SK-N-SH (cell line): ENCODE measurements at regions not wholly inside any gene's neighbourhood (a gene's known extent, or its start where the extent isn't known, plus 50 kb on each side); places are given as distances from the start of the nearest gene placed in this dataset.

ENCODE experiments used
- CTCF ChIP-seq: fragments of 200-600 bp; sonication (generic); IDR thresholded peaks from 2 replicates; pipeline ENCODE4 v1.6.1; 2017; ENCODE audit warnings: antibody characterized with exemption, mild to moderate bottlenecking, moderate library complexity
- TEAD4 ChIP-seq: IDR thresholded peaks from 2 replicates; pipeline ENCODE4 v1.4.0; 2012; ENCODE audit warnings: mild to moderate bottlenecking, borderline replicate concordance; ENCODE audit not compliant: insufficient read depth
- YY1 ChIP-seq: IDR thresholded peaks from 2 replicates; pipeline ENCODE4 v1.4.0; 2012; ENCODE audit warnings: low read depth, mild to moderate bottlenecking

GRCh38 chr9:104286187-104286586, 192.1 kb downstream of the SMC2 start:
- TF ChIP-seq CTCF (no peak), TEAD4 (no peak), YY1 (no peak)
